HG03280 (cell line): ENCODE measurements at regions not wholly inside any gene's neighbourhood (a gene's known extent, or its start where the extent isn't known, plus 50 kb on each side); places are given as distances from the start of the nearest gene placed in this dataset.

ENCODE experiments used
- ATAC-seq: cut with Tn5 transposase; IDR thresholded peaks from one replicate; pipeline ENCODE4 v1.9.1; 2021; ENCODE audit warnings: mild to moderate bottlenecking, moderate library complexity; ENCODE audit not compliant: unreplicated experiment

DNA sequence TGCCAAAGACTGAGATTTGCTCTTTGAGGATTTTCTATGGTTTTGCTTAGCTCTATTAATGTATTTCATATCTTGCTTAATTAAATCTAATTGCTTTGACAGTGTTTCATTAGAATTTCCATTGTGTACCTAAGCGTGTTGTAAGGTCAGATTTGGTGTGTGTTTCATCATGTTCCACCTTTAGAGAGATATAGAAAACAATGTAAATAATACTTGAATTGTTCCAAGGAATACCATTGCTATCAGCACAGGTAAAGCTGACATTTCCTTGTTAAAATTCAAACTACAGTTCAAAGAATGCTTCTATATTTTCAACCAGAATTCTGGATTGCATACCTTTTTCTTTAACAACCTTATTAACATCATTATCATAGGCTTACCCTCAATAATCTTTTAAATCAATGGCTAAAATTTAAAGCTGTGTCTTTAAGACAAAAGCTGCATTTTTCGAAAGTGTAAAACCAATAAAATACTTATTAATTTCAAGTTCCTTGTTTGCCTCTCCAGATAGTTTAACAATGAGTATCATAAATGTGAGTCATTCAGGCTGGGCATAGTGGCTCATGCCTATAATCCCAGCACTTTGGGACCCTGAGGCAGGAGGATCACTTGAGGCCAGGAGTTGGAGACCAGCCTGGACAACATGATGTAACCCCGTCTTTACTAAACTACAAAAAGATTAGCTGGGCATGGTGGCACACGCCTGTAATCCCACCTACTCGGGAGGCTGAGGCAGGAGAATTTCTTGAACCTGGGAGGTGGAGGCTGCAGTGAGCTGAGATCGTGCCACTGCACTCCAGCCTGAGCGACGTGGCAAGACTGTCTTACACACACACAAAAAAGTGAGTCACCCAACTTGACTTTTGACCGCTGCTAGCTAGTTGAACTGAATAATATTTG, 188.0 kb upstream of the PKDCC start:
- ATAC-seq: no peak

DNA sequence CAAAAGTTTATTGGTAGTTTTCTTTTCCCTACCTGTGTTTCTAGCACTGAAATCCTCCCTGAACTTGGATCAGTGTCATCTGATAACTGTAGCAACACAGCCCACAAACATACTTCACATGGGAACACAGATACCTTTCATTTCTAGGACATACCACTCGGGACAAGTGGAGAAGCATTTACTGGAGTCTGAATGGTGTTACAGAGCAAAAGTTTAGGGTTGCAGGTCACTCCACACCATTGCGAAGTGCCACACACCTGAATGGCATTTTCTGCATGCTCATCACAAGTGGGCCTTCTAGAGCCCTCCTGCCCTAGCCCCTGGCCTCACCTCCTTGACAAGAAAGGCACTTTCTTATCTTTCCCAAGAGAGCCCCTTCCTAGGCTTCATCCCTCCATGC, 184.8 kb upstream of the PKDCC start:
- ATAC-seq: no peak

DNA sequence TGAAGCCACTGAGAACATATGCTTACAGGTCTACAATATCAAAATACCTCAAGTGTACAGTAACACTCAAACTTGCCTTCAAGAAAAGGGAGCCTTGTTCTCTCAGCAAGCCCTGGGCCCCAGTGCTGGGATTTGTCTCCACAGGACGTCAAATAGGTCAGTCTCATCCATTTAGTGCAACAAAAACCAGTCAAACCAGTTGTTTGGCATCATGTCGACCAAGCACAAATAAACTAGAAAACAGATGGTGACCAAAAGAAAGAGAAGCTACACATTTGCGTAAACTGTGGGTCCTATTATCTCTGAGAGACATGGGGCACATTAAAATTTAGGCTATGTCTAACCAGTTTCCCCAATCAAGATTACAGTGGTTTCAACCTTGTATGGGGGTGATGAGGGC, 182.6 kb upstream of the PKDCC start:
- ATAC-seq: no peak

- ATAC-seq: no peak
Measured at GRCh38 chr2:41867553-41867952, 180.3 kb upstream of the PKDCC start.

GRCh38 chr2:41869542-41870264, 178.1 kb upstream of the PKDCC start:
- ATAC-seq: peak; percentile 65

GRCh38 chr2:41870265-41870585, 177.6 kb upstream of the PKDCC start:
- ATAC-seq: no peak

- ATAC-seq: no peak
Measured at GRCh38 chr2:41871080-41871479, 176.7 kb upstream of the PKDCC start.

DNA sequence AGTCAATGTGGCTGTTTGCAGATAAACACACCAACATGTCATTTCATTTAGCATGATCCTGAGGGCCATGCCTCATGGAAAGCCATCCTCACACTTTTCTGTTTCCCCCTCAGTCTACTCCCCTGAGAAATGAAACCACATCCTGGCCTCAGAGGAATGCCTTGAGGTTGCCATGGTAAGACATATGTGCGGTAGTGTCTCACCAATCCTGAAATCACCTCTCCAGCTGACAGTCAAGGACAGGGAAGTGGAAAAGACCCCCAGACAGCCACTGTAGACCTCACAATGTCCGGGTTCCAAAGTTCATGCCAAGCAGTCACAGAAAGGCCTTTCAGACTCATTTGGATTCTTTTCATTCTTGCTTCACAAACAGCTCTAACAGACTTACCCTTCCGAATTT, 175.2 kb upstream of the PKDCC start:
- no peak for ATAC-seq

- ATAC-seq: no peak
Measured at GRCh38 chr2:41873102-41874031, 174.5 kb upstream of the PKDCC start.

DNA sequence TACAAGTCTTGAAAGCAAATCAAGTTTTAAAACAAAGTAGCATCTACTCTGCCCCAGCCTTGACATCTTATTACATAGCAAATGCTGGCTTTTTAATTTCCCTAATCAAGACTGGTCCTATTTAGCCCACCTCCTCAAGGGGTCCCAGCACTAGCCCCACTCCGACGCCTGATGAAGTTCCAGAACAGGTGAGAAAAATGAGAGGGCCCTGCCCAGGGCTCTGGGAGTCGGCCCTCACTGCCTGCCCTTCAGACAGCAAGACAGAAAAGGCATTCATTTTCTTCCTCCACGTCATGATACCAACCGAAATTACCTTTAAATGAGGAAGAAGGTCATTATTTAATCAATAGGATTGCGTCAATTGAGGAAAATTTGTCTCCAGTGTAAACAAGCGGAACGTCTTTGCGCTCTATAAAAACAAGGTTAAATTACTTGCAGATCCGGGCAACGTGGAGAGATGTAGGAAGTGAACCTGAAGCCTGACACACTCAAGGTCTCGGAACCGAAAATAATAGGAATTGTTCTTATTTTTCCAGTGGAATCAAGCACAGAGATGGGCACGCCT, 170.6 kb upstream of the PKDCC start:
- no peak for ATAC-seq

GRCh38 chr2:41878056-41878455, 169.8 kb upstream of the PKDCC start:
- ATAC-seq: no peak

GRCh38 chr2:41878716-41879234, 169.0 kb upstream of the PKDCC start:
- no peak for ATAC-seq

GRCh38 chr2:41879235-41879916, 168.4 kb upstream of the PKDCC start:
- no peak for ATAC-seq

DNA sequence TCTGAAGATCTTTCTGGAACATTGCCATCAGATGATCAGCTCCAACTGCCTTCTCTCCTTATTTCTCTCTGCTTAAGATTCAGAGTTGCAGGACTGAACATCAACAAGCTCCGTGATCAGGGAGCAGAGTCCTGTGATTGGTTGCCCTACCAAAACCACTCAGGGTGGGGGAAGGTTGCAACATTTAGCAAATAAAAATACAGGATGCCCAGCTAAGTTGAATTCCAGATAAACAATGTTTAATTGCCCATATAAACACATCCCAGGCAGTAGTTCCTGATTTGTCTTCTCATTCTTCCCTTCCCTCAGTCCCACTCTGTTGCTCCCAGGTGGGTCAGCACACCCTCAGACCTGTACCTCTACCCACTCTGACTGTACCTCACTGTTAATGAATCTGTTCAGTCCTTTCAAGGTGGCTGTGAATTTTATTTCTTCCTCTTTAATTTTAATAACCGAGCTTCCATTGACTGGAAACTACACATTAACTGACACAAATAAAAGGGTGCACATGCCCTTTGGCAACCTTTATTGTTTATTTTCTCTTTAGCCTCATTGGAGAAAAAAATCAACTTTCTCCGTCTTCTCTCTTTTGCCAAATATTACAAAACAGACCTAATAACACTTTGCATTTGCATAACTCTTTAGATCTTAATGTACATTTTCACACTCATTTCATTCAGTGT, 167.1 kb upstream of the PKDCC start:
- ATAC-seq: no peak

- ATAC-seq: no peak
Measured at GRCh38 chr2:41881249-41881648, 166.6 kb upstream of the PKDCC start.

- ATAC-seq: no peak
Measured at GRCh38 chr2:41884718-41885117, 163.1 kb upstream of the PKDCC start.

DNA sequence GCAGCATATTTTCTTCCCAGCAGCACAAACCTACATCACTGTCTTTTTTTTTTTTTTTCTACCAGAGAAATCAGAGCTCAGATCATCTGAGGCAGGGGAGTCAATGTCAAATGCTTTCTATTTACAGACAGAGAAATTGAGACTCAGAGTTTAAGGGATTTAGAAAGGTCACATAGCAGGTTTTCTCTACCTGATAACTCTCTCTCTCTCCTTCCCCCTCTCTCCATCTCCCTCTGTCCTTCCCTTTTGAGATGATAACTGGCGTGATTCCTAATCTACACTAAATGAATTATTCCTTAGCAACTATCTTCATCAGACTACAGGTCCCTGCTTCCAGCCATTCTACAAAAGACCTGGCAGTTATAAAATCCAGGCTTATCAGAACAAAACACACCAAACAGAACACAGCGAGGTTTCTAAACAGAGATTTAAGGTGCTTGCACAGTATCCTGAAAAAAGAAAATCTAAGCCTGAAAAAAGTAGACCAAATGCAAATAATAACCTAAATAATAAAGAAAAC, 161.6 kb upstream of the PKDCC start:
- no peak for ATAC-seq

DNA sequence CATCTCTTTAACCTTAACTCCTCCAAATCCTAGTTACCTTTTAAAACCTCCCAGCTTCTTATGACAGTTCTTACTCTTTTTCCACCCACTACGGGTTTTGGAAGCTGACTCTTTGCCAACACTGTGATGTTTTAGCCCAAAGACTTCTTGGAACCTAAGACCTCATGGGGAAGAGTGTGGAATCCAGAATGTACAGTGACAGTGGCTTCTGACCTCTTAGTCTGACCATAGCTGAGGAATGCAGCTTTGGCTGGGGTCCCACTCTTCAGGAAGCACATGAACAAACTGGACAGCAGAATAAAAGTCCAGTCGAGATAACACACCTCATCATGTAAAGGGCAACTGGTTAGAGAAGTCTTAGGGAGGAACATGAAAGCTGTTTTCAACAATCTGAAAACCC, 161.1 kb upstream of the PKDCC start:
- no peak for ATAC-seq

DNA sequence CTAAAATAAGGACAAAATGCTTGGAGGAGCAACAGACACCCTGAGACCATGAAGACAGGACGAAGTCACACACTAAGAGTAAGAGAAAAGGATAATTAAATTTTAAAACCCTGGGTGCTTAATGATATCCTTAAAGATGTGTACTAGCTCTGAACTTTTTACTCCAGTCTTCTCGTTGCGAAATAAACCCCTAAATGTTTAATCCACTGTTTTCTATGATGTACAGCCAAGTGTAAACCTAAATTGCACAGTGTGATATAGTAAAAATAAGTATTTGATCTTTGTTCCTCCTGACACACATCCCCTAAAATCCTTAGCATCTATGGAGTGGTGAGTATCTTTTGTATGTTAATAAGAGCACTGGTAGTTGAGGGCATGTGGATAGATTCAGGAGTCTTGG, 157.5 kb upstream of the PKDCC start:
- ATAC-seq: no peak
